GM21619 (cell line): ENCODE measurements at regions not wholly inside any gene's neighbourhood (a gene's known extent, or its start where the extent isn't known, plus 50 kb on each side); places are given as distances from the start of the nearest gene placed in this dataset.

Experiments used
- ATAC-seq: cut with Tn5 transposase; IDR thresholded peaks from one replicate; pipeline ENCODE4 v1.9.1; 2021; ENCODE audit not compliant: unreplicated experiment

GRCh38 chr13:53473397-53473796 lies 444.8 kb downstream of the OLFM4 start:
- no peak for ATAC-seq

- ATAC-seq: no peak
These were observed 446.3 kb downstream of the OLFM4 start for GRCh38 chr13:53474878-53475277.

- no peak for ATAC-seq
These were observed 462.1 kb downstream of the OLFM4 start for GRCh38 chr13:53490752-53491151.

GRCh38 chr13:53494406-53494805 lies 465.8 kb downstream of the OLFM4 start:
- no peak for ATAC-seq

GRCh38 chr13:53499576-53500133 lies 471.0 kb downstream of the OLFM4 start:
- no peak for ATAC-seq

GRCh38 chr13:53501387-53501786 lies 472.8 kb downstream of the OLFM4 start:
- no peak for ATAC-seq

- ATAC-seq: no peak
These were observed 479.1 kb downstream of the OLFM4 start for GRCh38 chr13:53507741-53508140.

GRCh38 chr13:53512635-53513034 lies 484.0 kb downstream of the OLFM4 start:
- no peak for ATAC-seq

- ATAC-seq: no peak
These were observed 484.6 kb downstream of the OLFM4 start for GRCh38 chr13:53513226-53513625.

GRCh38 chr13:53520132-53520531 lies 491.5 kb downstream of the OLFM4 start:
- ATAC-seq: no peak

- no peak for ATAC-seq
These were observed 493.4 kb downstream of the OLFM4 start for GRCh38 chr13:53522034-53522433.

- no peak for ATAC-seq
These were observed 509.0 kb downstream of the OLFM4 start for GRCh38 chr13:53537586-53537985.

GRCh38 chr13:53545340-53545941 lies 516.8 kb downstream of the OLFM4 start:
- ATAC-seq: no peak

GRCh38 chr13:53560556-53560955 lies 531.9 kb downstream of the OLFM4 start:
- no peak for ATAC-seq

- ATAC-seq: no peak
These were observed 533.8 kb downstream of the OLFM4 start for GRCh38 chr13:53562419-53562818.

- ATAC-seq: no peak
These were observed 539.9 kb downstream of the OLFM4 start for GRCh38 chr13:53568491-53568890.

GRCh38 chr13:53569453-53569852 lies 540.8 kb downstream of the OLFM4 start:
- ATAC-seq: no peak

- ATAC-seq: no peak
These were observed 572.5 kb downstream of the OLFM4 start for GRCh38 chr13:53601113-53601512.

- no peak for ATAC-seq
These were observed 576.7 kb downstream of the OLFM4 start for GRCh38 chr13:53605326-53605725.

GRCh38 chr13:53612200-53612599 lies 583.6 kb downstream of the OLFM4 start:
- no peak for ATAC-seq

- no peak for ATAC-seq
These were observed 593.8 kb downstream of the OLFM4 start for GRCh38 chr13:53622456-53622855.

GRCh38 chr13:53623146-53623545 lies 594.5 kb downstream of the OLFM4 start:
- ATAC-seq: no peak

- ATAC-seq: no peak
These were observed 602.9 kb downstream of the OLFM4 start for GRCh38 chr13:53631511-53631910.
